ENCODE measurements at regions not wholly inside any gene's neighbourhood (a gene's known extent, or its start where the extent isn't known, plus 50 kb on each side); places are given as distances from the start of the nearest gene placed in this dataset.

DNA sequence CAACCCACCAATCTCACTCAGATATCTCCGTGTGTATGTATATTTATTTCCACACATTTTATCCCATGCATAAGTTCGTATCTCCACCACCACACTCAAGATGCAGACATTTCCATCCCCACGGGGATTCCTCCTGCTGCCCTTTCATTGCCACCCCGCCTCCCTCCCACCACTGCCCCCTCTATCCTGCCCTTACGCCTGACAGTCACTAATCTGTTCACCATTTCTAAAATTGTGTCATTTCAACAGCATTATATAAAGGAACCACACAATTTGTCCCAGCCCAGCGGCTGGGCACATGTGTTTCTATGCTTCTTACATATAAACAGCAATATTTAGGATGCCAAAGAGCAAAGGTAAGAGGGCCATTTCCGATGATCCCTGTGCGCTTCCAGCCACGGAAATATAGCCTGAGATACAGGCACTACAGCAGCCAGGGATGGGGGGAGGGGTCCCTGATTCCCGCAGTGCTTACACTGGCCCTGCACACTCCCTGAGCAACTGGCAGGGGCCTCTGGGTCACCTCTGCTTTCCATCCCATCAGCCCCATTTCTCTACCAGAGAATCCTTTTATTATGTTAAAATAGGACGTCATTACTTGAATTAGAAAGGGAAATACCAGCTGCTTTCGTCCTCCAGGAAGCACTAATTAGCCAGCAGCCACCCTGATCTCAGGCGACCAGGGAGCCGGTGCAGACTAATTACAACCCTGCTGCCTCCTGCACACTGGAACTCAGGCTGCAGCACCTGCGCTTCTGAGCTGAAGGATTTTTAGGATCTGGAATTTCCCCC lies 372.0 kb upstream of the ATP10A start:
- TF ChIP-seq, protein P1, sequence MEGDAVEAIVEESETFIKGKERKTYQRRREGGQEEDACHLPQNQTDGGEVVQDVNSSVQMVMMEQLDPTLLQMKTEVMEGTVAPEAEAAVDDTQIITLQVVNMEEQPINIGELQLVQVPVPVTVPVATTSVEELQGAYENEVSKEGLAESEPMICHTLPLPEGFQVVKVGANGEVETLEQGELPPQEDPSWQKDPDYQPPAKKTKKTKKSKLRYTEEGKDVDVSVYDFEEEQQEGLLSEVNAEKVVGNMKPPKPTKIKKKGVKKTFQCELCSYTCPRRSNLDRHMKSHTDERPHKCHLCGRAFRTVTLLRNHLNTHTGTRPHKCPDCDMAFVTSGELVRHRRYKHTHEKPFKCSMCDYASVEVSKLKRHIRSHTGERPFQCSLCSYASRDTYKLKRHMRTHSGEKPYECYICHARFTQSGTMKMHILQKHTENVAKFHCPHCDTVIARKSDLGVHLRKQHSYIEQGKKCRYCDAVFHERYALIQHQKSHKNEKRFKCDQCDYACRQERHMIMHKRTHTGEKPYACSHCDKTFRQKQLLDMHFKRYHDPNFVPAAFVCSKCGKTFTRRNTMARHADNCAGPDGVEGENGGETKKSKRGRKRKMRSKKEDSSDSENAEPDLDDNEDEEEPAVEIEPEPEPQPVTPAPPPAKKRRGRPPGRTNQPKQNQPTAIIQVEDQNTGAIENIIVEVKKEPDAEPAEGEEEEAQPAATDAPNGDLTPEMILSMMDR (tag by site-specific recombination; IDR thresholded peaks at IDR 0.05): no peak
- TF ChIP-seq, protein P2, sequence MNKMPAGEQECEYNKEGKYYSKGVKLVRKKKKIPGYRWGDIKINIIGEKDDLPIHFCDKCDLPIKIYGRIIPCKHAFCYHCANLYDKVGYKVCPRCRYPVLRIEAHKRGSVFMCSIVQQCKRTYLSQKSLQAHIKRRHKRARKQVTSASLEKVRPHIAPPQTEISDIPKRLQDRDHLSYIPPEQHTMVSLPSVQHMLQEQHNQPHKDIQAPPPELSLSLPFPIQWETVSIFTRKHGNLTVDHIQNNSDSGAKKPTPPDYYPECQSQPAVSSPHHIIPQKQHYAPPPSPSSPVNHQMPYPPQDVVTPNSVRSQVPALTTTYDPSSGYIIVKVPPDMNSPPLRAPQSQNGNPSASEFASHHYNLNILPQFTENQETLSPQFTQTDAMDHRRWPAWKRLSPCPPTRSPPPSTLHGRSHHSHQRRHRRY (tag by site-specific recombination; IDR thresholded peaks at IDR 0.05): no peak
- TF ChIP-seq TRIM28 (IDR thresholded peaks at IDR 0.05; ENCODE audit: borderline replicate concordance, low read length) (no peak), GLIS2 (tag by site-specific recombination; IDR thresholded peaks at IDR 0.05) (no peak), SCRT2 (tag by site-specific recombination; IDR thresholded peaks at IDR 0.05) (no peak), ZNF560 (tag by site-specific recombination; IDR thresholded peaks at IDR 0.05; ENCODE audit: borderline replicate concordance) (no peak), ZNF311 (tag by site-specific recombination; IDR thresholded peaks at IDR 0.05; ENCODE audit: borderline replicate concordance) (no peak), ZNF514 (tag by site-specific recombination; IDR thresholded peaks at IDR 0.05) (no peak)
- TF ChIP-seq, protein P3, sequence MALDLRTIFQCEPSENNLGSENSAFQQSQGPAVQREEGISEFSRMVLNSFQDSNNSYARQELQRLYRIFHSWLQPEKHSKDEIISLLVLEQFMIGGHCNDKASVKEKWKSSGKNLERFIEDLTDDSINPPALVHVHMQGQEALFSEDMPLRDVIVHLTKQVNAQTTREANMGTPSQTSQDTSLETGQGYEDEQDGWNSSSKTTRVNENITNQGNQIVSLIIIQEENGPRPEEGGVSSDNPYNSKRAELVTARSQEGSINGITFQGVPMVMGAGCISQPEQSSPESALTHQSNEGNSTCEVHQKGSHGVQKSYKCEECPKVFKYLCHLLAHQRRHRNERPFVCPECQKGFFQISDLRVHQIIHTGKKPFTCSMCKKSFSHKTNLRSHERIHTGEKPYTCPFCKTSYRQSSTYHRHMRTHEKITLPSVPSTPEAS (tag by site-specific recombination; IDR thresholded peaks at IDR 0.05): no peak
- TF ChIP-seq, protein P4, sequence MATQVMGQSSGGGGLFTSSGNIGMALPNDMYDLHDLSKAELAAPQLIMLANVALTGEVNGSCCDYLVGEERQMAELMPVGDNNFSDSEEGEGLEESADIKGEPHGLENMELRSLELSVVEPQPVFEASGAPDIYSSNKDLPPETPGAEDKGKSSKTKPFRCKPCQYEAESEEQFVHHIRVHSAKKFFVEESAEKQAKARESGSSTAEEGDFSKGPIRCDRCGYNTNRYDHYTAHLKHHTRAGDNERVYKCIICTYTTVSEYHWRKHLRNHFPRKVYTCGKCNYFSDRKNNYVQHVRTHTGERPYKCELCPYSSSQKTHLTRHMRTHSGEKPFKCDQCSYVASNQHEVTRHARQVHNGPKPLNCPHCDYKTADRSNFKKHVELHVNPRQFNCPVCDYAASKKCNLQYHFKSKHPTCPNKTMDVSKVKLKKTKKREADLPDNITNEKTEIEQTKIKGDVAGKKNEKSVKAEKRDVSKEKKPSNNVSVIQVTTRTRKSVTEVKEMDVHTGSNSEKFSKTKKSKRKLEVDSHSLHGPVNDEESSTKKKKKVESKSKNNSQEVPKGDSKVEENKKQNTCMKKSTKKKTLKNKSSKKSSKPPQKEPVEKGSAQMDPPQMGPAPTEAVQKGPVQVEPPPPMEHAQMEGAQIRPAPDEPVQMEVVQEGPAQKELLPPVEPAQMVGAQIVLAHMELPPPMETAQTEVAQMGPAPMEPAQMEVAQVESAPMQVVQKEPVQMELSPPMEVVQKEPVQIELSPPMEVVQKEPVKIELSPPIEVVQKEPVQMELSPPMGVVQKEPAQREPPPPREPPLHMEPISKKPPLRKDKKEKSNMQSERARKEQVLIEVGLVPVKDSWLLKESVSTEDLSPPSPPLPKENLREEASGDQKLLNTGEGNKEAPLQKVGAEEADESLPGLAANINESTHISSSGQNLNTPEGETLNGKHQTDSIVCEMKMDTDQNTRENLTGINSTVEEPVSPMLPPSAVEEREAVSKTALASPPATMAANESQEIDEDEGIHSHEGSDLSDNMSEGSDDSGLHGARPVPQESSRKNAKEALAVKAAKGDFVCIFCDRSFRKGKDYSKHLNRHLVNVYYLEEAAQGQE (tag by site-specific recombination; IDR thresholded peaks at IDR 0.05): no peak

All from HEK293 (cell line).